ENCODE measurements at regions not wholly inside any gene's neighbourhood (a gene's known extent, or its start where the extent isn't known, plus 50 kb on each side); places are given as distances from the start of the nearest gene placed in this dataset.

GRCh38 chr20:63124092-63124781 lies 91.7 kb downstream of the YTHDF1 start:
- 42 to 44% methylated on average over 19 of the region's 19 CpGs for WGBS, 2 experiments (ENCODE audit: low coverage in 1 of 2, low lambda C conversion rate in 2 of 2, missing lambda C conversion rate in 2 of 2)
- Histone ChIP-seq H3K9me3 (ENCODE audit: low read depth) (no peaks in the 10 kb centered on the region), H3K79me2 (ENCODE audit: insufficient read depth) (no peaks in the 10 kb centered on the region), H3K36me3 (ENCODE audit: low read depth) (no peaks in the 10 kb centered on the region), H3K4me2 (ENCODE audit: unreplicated experiment) (no peak overlapping the region), H3K4me1 (ENCODE audit: insufficient read depth) (no peaks in the 10 kb centered on the region), H4K20me1 (ENCODE audit: insufficient read depth) (no peaks in the 10 kb centered on the region), H3K9ac (no peak overlapping the region), H3K27ac (no peak overlapping the region), H3K27me3 (replicated peaks; ENCODE audit: insufficient read depth) (peaks cover 29% of the 10 kb centered on the region), H3F3A (ENCODE audit: insufficient read depth) (no peaks in the 10 kb centered on the region), H2AFZ (no peak overlapping the region), H3K4me3 (no peak overlapping the region), H3K9me2 (ENCODE audit: insufficient read depth) (no peaks in the 10 kb centered on the region)
- in situ Hi-C loops (cut with MboI) = no loop called here
- peak; percentile 68 for DNase-seq
- TF ChIP-seq EZH2 (IDR thresholded peaks at IDR 0.05; ENCODE audit: insufficient read depth, poor library complexity, severe bottlenecking) (no peak), EZH2phosphoT487 (IDR thresholded peaks at IDR 0.05; ENCODE audit: insufficient read depth, low read depth) (no peak)

GRCh38 chr20:63123331-63123741 lies 92.6 kb downstream of the YTHDF1 start:
- Histone ChIP-seq H3K4me3 (no peak overlapping the region), H3F3A (ENCODE audit: insufficient read depth) (no peaks in the 10 kb centered on the region), H3K27me3 (replicated peaks; ENCODE audit: insufficient read depth) (peaks cover 28% of the 10 kb centered on the region), H3K27ac (no peak overlapping the region), H3K79me2 (ENCODE audit: insufficient read depth) (no peaks in the 10 kb centered on the region), H4K20me1 (ENCODE audit: insufficient read depth) (no peaks in the 10 kb centered on the region), H3K9me2 (ENCODE audit: insufficient read depth) (no peaks in the 10 kb centered on the region), H3K9me3 (ENCODE audit: low read depth) (no peaks in the 10 kb centered on the region), H3K36me3 (ENCODE audit: low read depth) (no peaks in the 10 kb centered on the region), H3K4me2 (ENCODE audit: unreplicated experiment) (no peak overlapping the region), H3K4me1 (ENCODE audit: insufficient read depth) (no peaks in the 10 kb centered on the region), H3K9ac (no peak overlapping the region), H2AFZ (no peak overlapping the region)
- in situ Hi-C loops (cut with MboI) = no loop called here
- no peak for DNase-seq
- WGBS, 2 experiments (ENCODE audit: low coverage in 1 of 2, low lambda C conversion rate in 2 of 2, missing lambda C conversion rate in 2 of 2) = 55 to 58% methylated on average over 21 of the region's 21 CpGs
- TF ChIP-seq EZH2 (IDR thresholded peaks at IDR 0.05; ENCODE audit: insufficient read depth, poor library complexity, severe bottlenecking) (no peak), EZH2phosphoT487 (IDR thresholded peaks at IDR 0.05; ENCODE audit: insufficient read depth, low read depth) (no peak)

- in situ Hi-C loops (cut with MboI) = no loop called here
- DNase-seq = no peak
- no peaks in the 10 kb centered on the region for H3K9me3 ChIP-seq (ENCODE audit: low read depth)
- no peak overlapping the region for H3K4me2 ChIP-seq (ENCODE audit: unreplicated experiment)
- no peaks in the 10 kb centered on the region for H3K9me2 ChIP-seq (ENCODE audit: insufficient read depth)
- H4K20me1 ChIP-seq (ENCODE audit: insufficient read depth) = no peaks in the 10 kb centered on the region
- H3F3A ChIP-seq (ENCODE audit: insufficient read depth) = no peaks in the 10 kb centered on the region
- H2AFZ ChIP-seq = no peak overlapping the region
- WGBS, 2 experiments (ENCODE audit: low coverage in 1 of 2, low lambda C conversion rate in 2 of 2, missing lambda C conversion rate in 2 of 2) = 32 to 39% methylated on average over 7 of the region's 7 CpGs
- H3K9ac ChIP-seq = no peak overlapping the region
- H3K79me2 ChIP-seq (ENCODE audit: insufficient read depth) = no peaks in the 10 kb centered on the region
- H3K4me1 ChIP-seq (ENCODE audit: insufficient read depth) = no peaks in the 10 kb centered on the region
- peaks cover 20% of the 10 kb centered on the region for H3K27me3 ChIP-seq (replicated peaks; ENCODE audit: insufficient read depth)
- H3K36me3 ChIP-seq (ENCODE audit: low read depth) = no peaks in the 10 kb centered on the region
- TF ChIP-seq EZH2phosphoT487 (IDR thresholded peaks at IDR 0.05; ENCODE audit: insufficient read depth, low read depth) = no peak
- TF ChIP-seq EZH2 (IDR thresholded peaks at IDR 0.05; ENCODE audit: insufficient read depth, poor library complexity, severe bottlenecking) = no peak
- H3K4me3 ChIP-seq = no peak overlapping the region
- H3K27ac ChIP-seq = no peak overlapping the region
Measured at GRCh38 chr20:63122626-63123025, 93.3 kb downstream of the YTHDF1 start.

GRCh38 chr20:63121749-63122405 lies 94.1 kb downstream of the YTHDF1 start:
- H3K4me2 ChIP-seq (ENCODE audit: unreplicated experiment) = no peak overlapping the region
- H3K4me3 ChIP-seq = no peak overlapping the region
- H2AFZ ChIP-seq = no peak overlapping the region
- DNase-seq = no peak
- no peak overlapping the region for H3K27ac ChIP-seq
- no peak overlapping the region for H3K9ac ChIP-seq
- H3K27me3 ChIP-seq (replicated peaks; ENCODE audit: insufficient read depth) = peaks cover 14% of the 10 kb centered on the region
- no peaks in the 10 kb centered on the region for H3K79me2 ChIP-seq (ENCODE audit: insufficient read depth)
- whole genome bisulfite sequencing, 2 experiments (ENCODE audit: low coverage in 1 of 2, low lambda C conversion rate in 2 of 2, missing lambda C conversion rate in 2 of 2) = 44 to 48% methylated on average over 23 of the region's 23 CpGs
- TF ChIP-seq EZH2phosphoT487 (IDR thresholded peaks at IDR 0.05; ENCODE audit: insufficient read depth, low read depth) (no peak), EZH2 (IDR thresholded peaks at IDR 0.05; ENCODE audit: insufficient read depth, poor library complexity, severe bottlenecking) (no peak)
- no peaks in the 10 kb centered on the region for H3K9me3 ChIP-seq (ENCODE audit: low read depth)
- no peaks in the 10 kb centered on the region for H4K20me1 ChIP-seq (ENCODE audit: insufficient read depth)
- no peaks in the 10 kb centered on the region for H3K9me2 ChIP-seq (ENCODE audit: insufficient read depth)
- H3K36me3 ChIP-seq (ENCODE audit: low read depth) = no peaks in the 10 kb centered on the region
- H3K4me1 ChIP-seq (ENCODE audit: insufficient read depth) = no peaks in the 10 kb centered on the region
- H3F3A ChIP-seq (ENCODE audit: insufficient read depth) = no peaks in the 10 kb centered on the region
- in situ Hi-C loops (cut with MboI) = no loop called here
